Activated B cell treated with CpG ODN at 0.5 μM for 24 hours (primary cell): ENCODE measurements at regions not wholly inside any gene's neighbourhood (a gene's known extent, or its start where the extent isn't known, plus 50 kb on each side); places are given as distances from the start of the nearest gene placed in this dataset.

Experiments used
- ATAC-seq: fragments of 200-7000 bp; cut with Tn5 transposase; one replicate; pipeline ENCODE4 v1.10.0; 2021; ENCODE audit warnings: low read depth, mild to moderate bottlenecking, moderate library complexity
- CTCF ChIA-PET: fragments of 350-600 bp; sonication (Branson Sonifier 250); formaldehyde crosslinking; loops from one replicate; lab custom pipeline; 2021; ENCODE audit warnings: antibody characterized with exemption; lab: Charles Lee
- POLR2A ChIA-PET: fragments of 350-600 bp; sonication (Branson Sonifier 250); formaldehyde crosslinking; loops from one replicate; lab custom pipeline; 2021; ENCODE audit warnings: antibody characterized with exemption; lab: Charles Lee
- DNase-seq: peaks from one replicate; pipeline ENCODE4 v3.0.0; 2022
- H3K27ac Mint-ChIP-seq: one replicate; pipeline ENCODE4 v1.8.0; 2020; ENCODE audit warnings: mixed read lengths
- H3K27me3 Mint-ChIP-seq: one replicate; pipeline ENCODE4 v1.8.0; 2021; ENCODE audit warnings: mixed read lengths
- H3K36me3 Mint-ChIP-seq: one replicate; pipeline ENCODE4 v1.8.0; 2021; ENCODE audit warnings: low read depth, mixed read lengths
- H3K4me1 Mint-ChIP-seq: one replicate; pipeline ENCODE4 v1.8.0; 2021; ENCODE audit warnings: mixed read lengths
- H3K4me3 Mint-ChIP-seq: one replicate; pipeline ENCODE4 v1.8.0; 2020; ENCODE audit warnings: mild to moderate bottlenecking, mixed read lengths
- H3K9me3 Mint-ChIP-seq: one replicate; pipeline ENCODE4 v1.8.0; 2020; ENCODE audit warnings: mixed read lengths
- intact Hi-C: fragments of 100-400 bp; cut with micrococcal nuclease; formaldehyde crosslinking; loops from one replicate; pipeline ENCODE4 v1.15.1; 2024
- TF ChIP-seq, protein P1 (sequence below): fragments of 200-600 bp; IDR thresholded peaks from one replicate; pipeline ENCODE4 v1.8.0; 2022; ENCODE audit warnings: antibody characterized with exemption, mild to moderate bottlenecking

DNA sequence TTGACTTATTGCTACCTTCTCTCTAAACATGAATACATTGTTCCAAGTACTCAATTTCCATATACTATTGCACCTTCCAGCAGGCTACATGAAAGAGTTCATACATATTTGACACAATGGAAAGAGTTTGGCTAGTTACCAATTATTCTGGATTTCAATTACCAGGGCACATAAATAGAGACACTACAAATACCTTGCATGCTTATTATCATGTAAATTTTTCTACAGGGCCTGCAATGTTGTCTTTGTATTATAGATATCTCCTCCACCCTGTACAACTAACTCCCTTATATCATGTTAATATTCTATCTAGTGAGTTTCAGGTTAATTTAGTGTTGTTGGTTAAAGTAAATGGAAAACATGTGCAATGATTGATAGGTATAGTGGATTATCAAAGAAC lies 540.7 kb upstream of the SLITRK5 start:
- Mint-ChIP-seq H3K27me3 (no peaks in the 10 kb centered on the region), H3K4me3 (no peak overlapping the region), H3K9me3 (no peaks in the 10 kb centered on the region), H3K36me3 (no peaks in the 10 kb centered on the region), H3K4me1 (no peaks in the 10 kb centered on the region), H3K27ac (no peak overlapping the region)
- DNase-seq (no peak), ATAC-seq (no peak)
- intact Hi-C loops: no loop called here
- POLR2A ChIA-PET: no interaction called here
- TF ChIP-seq, protein P1, sequence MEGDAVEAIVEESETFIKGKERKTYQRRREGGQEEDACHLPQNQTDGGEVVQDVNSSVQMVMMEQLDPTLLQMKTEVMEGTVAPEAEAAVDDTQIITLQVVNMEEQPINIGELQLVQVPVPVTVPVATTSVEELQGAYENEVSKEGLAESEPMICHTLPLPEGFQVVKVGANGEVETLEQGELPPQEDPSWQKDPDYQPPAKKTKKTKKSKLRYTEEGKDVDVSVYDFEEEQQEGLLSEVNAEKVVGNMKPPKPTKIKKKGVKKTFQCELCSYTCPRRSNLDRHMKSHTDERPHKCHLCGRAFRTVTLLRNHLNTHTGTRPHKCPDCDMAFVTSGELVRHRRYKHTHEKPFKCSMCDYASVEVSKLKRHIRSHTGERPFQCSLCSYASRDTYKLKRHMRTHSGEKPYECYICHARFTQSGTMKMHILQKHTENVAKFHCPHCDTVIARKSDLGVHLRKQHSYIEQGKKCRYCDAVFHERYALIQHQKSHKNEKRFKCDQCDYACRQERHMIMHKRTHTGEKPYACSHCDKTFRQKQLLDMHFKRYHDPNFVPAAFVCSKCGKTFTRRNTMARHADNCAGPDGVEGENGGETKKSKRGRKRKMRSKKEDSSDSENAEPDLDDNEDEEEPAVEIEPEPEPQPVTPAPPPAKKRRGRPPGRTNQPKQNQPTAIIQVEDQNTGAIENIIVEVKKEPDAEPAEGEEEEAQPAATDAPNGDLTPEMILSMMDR: no peak
- CTCF ChIA-PET: no interaction called here

DNA sequence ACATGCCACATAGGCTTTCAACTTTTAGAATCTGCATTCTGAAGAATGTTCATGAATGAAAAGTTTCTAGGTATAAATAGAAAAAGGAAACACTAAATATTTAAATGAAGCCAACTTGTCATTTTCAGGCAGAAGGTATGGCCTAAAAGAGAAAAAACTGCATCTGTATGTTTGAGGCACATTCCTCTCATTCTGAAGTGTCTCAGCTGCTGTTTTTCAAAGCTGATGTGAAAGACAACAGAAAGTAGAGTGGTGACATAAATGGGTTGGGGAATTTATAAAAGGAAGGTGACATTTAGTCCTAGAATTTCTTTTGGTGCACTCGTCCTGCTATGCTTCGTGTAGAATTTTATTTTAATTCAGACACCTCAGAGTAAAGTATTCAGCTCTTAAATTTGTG lies 539.6 kb upstream of the SLITRK5 start:
- H3K9me3 Mint-ChIP-seq: no peaks in the 10 kb centered on the region
- no peaks in the 10 kb centered on the region for H3K36me3 Mint-ChIP-seq
- intact Hi-C loops: no loop called here
- ChIA-PET POLR2A (no interaction called here), CTCF (no interaction called here)
- ATAC-seq: no peak
- no peak for DNase-seq
- H3K4me1 Mint-ChIP-seq: no peaks in the 10 kb centered on the region
- no peaks in the 10 kb centered on the region for H3K27me3 Mint-ChIP-seq
- no peak overlapping the region for H3K27ac Mint-ChIP-seq
- no peak overlapping the region for H3K4me3 Mint-ChIP-seq
- TF ChIP-seq, protein P1: no peak

DNA sequence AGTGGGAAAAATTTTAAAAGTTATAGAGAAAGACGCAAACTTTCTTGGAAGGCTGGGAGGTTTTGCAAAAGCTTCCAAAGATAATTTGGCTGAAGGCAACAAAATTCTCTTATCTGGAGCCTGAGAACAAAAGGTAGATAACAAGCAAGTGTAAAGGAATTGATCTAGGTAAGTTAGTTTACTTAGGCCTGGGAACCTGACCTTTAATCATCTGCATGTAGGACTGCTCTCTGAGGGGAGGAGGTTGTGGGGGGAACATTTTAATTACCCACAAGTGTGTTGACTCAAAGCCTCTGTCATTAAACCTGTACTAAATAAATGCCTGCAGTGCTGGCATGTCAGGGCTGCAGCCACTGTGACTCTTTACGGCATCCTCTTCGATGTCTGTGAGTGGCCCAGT lies 532.3 kb upstream of the SLITRK5 start:
- CTCF ChIA-PET: no interaction called here
- DNase-seq: no peak
- H3K4me1 Mint-ChIP-seq: no peaks in the 10 kb centered on the region
- no peak overlapping the region for H3K4me3 Mint-ChIP-seq
- TF ChIP-seq, protein P1: no peak
- no peaks in the 10 kb centered on the region for H3K36me3 Mint-ChIP-seq
- H3K27ac Mint-ChIP-seq: no peak overlapping the region
- H3K9me3 Mint-ChIP-seq: peaks cover 7% of the 10 kb centered on the region
- POLR2A ChIA-PET: no interaction called here
- no peak for ATAC-seq
- intact Hi-C loops: no loop called here
- no peaks in the 10 kb centered on the region for H3K27me3 Mint-ChIP-seq

DNA sequence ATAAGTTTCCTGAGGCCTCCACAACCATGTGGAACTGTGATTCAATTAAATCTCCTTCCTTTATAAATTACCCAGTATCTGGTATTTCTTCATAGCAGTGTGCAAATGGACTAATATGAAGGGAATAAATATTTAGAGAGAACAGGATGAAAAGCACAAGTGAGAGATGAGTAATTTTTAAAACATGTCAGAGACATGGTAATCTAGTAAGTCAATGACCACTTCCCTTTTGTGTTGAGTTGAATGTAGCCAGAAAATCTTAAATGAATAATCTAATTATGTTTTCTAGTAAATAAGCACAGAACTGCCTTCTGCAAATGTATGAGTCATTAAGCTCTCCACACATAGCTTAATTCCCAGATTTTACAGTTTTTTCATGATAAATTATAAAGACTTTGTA lies 524.1 kb upstream of the SLITRK5 start:
- TF ChIP-seq, protein P1: no peak
- H3K36me3 Mint-ChIP-seq: no peaks in the 10 kb centered on the region
- no peak overlapping the region for H3K27ac Mint-ChIP-seq
- intact Hi-C loops: no loop called here
- no peak for DNase-seq
- H3K4me3 Mint-ChIP-seq: no peak overlapping the region
- CTCF ChIA-PET: no interaction called here
- peaks cover 5% of the 10 kb centered on the region for H3K9me3 Mint-ChIP-seq
- H3K27me3 Mint-ChIP-seq: no peaks in the 10 kb centered on the region
- no peaks in the 10 kb centered on the region for H3K4me1 Mint-ChIP-seq
- POLR2A ChIA-PET: no interaction called here
- ATAC-seq: no peak

DNA sequence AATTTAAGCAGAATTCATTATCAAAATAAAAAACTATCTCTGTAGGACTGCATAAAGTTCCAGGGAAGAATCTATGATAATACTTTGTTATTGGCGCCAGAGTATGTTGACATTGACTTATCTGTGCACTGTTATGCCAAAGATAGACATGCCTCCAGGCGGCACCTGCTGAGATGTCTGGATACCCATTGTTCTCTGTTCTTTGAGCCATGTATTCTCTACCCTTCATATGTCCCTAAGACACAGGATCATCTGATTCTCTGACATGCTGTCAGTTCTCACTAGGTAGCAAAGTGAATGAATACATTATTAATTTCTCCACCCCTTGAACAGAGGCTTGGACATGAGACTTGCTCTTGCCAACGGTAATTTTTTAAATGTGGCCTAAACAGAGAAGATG lies 517.8 kb upstream of the SLITRK5 start:
- no peak for DNase-seq
- Mint-ChIP-seq H3K27ac (no peak overlapping the region), H3K9me3 (peaks cover 2% of the 10 kb centered on the region), H3K27me3 (no peaks in the 10 kb centered on the region), H3K36me3 (no peaks in the 10 kb centered on the region), H3K4me3 (no peak overlapping the region), H3K4me1 (no peaks in the 10 kb centered on the region)
- CTCF ChIA-PET: no interaction called here
- no peak for ATAC-seq
- POLR2A ChIA-PET: no interaction called here
- intact Hi-C loops: no loop called here
- TF ChIP-seq, protein P1: no peak
